Kidney epithelial cell (primary cell): ENCODE measurements at regions not wholly inside any gene's neighbourhood (a gene's known extent, or its start where the extent isn't known, plus 50 kb on each side); places are given as distances from the start of the nearest gene placed in this dataset.

Experiments
- DNase-seq: peaks from one replicate; pipeline ENCODE4 v3.0.0-alpha.2; 2010; ENCODE audit warnings: low read depth
- H3K27me3 ChIP-seq: 2 replicates; pipeline ENCODE4 v1.6.0; 2011; ENCODE audit warnings: low read length; ENCODE audit not compliant: control insufficient read depth, insufficient read depth
- H3K36me3 ChIP-seq: 2 replicates; pipeline ENCODE4 v1.5.1; 2011; ENCODE audit warnings: low read length; ENCODE audit not compliant: control insufficient read depth, insufficient read depth
- H3K4me3 ChIP-seq: 2 replicates; pipeline ENCODE4 v1.5.1; 2011; ENCODE audit warnings: low read depth, mild to moderate bottlenecking, control low read depth, low read length
- CTCF ChIP-seq: IDR thresholded peaks from 2 replicates; pipeline ENCODE4 v1.5.1; 2011; ENCODE audit warnings: mild to moderate bottlenecking, moderate library complexity, low read length, control low read depth, inconsistent platforms; ENCODE audit not compliant: insufficient read depth, poor library complexity, severe bottlenecking

- TF ChIP-seq CTCF: no peak
- H3K27me3 ChIP-seq: no peaks in the 10 kb centered on the region
- DNase-seq: no peak
- no peak overlapping the region for H3K4me3 ChIP-seq
- H3K36me3 ChIP-seq: no peaks in the 10 kb centered on the region
Measured at GRCh38 chr9:23496489-23497136, 329.4 kb downstream of the ELAVL2 start.

GRCh38 chr9:23497137-23497504, 328.9 kb downstream of the ELAVL2 start:
- no peak overlapping the region for H3K4me3 ChIP-seq
- no peak for DNase-seq
- no peaks in the 10 kb centered on the region for H3K27me3 ChIP-seq
- no peaks in the 10 kb centered on the region for H3K36me3 ChIP-seq
- TF ChIP-seq CTCF: no peak

GRCh38 chr9:23502004-23502403, 324.0 kb downstream of the ELAVL2 start:
- Histone ChIP-seq H3K4me3 (no peak overlapping the region), H3K27me3 (no peaks in the 10 kb centered on the region), H3K36me3 (no peaks in the 10 kb centered on the region)
- no peak for TF ChIP-seq CTCF
- DNase-seq: no peak

GRCh38 chr9:23522952-23523351, 303.1 kb downstream of the ELAVL2 start:
- no peaks in the 10 kb centered on the region for H3K36me3 ChIP-seq
- H3K27me3 ChIP-seq: no peaks in the 10 kb centered on the region
- H3K4me3 ChIP-seq: no peak overlapping the region
- TF ChIP-seq CTCF: no peak
- DNase-seq: no peak

- TF ChIP-seq CTCF: no peak
- no peaks in the 10 kb centered on the region for H3K27me3 ChIP-seq
- no peak for DNase-seq
- no peak overlapping the region for H3K4me3 ChIP-seq
- no peaks in the 10 kb centered on the region for H3K36me3 ChIP-seq
Measured at GRCh38 chr9:23524607-23525155, 301.4 kb downstream of the ELAVL2 start.

- no peak for TF ChIP-seq CTCF
- Histone ChIP-seq H3K36me3 (no peaks in the 10 kb centered on the region), H3K4me3 (no peak overlapping the region), H3K27me3 (no peaks in the 10 kb centered on the region)
- DNase-seq: no peak
Measured at GRCh38 chr9:23526806-23527205, 299.2 kb downstream of the ELAVL2 start.
